SH-SY5Y (cell line): ENCODE measurements at regions not wholly inside any gene's neighbourhood (a gene's known extent, or its start where the extent isn't known, plus 50 kb on each side); places are given as distances from the start of the nearest gene placed in this dataset.

ENCODE experiments used
- GATA2 ChIP-seq: IDR thresholded peaks from 2 replicates; pipeline ENCODE4 v1.6.1; 2011; ENCODE audit warnings: mild to moderate bottlenecking, low read depth, low read length
- GATA3 ChIP-seq: IDR thresholded peaks from 2 replicates; pipeline ENCODE4 v1.6.1; 2011; ENCODE audit warnings: low read depth, mild to moderate bottlenecking, low read length, moderate library complexity

DNA sequence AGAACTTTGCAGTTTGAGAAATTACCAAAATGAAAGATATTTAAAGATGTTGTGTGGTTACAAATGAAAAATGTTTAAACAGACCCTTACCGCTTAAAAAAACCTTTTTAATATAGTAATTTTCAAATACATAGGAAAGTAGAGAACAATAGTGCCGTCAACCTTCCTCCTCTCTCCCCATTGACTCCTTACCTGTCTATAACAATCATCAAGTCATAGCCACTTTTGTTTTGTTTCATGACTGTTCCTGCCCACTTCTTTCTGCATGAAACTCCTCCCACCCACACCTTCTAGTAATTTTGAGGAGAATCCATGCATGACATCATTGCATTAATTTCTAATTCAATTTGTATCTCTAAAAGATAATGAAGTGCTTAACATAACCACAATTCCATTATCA lies 76.5 kb upstream of the ATP8A1 start:
- TF ChIP-seq GATA2 (no peak), GATA3 (no peak)
